ENCODE measurements at regions not wholly inside any gene's neighbourhood (a gene's known extent, or its start where the extent isn't known, plus 50 kb on each side); places are given as distances from the start of the nearest gene placed in this dataset.

DNA sequence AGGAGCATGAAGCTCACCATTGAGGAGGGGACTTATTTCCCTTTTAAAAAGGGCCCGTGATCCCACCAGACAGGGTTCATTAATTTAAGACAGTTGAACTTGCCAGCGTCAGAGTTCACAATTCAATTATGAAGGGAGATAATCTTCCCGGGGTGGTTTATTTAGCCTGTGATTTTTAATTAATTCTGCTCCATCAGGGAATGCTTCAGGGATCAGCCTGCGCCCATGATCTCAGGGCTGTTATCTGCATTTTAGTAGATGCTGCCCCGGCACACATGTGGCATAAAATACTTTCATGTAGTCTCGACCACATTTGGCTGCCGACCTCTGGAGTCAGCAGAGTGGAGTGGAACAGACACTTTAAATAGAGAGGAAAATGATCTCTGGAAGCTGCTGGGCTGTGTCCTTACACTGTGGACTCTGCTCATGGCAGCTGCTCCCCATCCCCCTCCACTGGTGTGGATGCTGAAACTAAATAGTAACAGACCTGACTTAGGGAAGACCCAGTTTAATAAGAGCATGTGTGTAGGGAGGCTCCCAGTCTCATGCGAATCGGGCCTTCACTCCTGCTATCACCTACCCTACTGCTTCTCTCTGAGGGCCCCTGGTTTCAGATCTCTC is 256.9 kb downstream of the TEX29 start:
- no peak for TF ChIP-seq EZH2 (IDR thresholded peaks at IDR 0.05; ENCODE audit: low read length)
- TF ChIP-seq, protein P1, sequence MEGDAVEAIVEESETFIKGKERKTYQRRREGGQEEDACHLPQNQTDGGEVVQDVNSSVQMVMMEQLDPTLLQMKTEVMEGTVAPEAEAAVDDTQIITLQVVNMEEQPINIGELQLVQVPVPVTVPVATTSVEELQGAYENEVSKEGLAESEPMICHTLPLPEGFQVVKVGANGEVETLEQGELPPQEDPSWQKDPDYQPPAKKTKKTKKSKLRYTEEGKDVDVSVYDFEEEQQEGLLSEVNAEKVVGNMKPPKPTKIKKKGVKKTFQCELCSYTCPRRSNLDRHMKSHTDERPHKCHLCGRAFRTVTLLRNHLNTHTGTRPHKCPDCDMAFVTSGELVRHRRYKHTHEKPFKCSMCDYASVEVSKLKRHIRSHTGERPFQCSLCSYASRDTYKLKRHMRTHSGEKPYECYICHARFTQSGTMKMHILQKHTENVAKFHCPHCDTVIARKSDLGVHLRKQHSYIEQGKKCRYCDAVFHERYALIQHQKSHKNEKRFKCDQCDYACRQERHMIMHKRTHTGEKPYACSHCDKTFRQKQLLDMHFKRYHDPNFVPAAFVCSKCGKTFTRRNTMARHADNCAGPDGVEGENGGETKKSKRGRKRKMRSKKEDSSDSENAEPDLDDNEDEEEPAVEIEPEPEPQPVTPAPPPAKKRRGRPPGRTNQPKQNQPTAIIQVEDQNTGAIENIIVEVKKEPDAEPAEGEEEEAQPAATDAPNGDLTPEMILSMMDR (optimal IDR thresholded peaks at IDR 0.05 in 1 of 3, IDR thresholded peaks at IDR 0.05 in 1 of 3, conservative IDR thresholded peaks at IDR 0.05 in 1 of 3; ENCODE audit: extremely low read depth in 1 of 3, insufficient read depth in 2 of 3, low read length in 3 of 3), result no peak

Data from keratinocyte (primary cell).